Lower leg skin (tissue), 3 donors: ENCODE measurements at regions not wholly inside any gene's neighbourhood (a gene's known extent, or its start where the extent isn't known, plus 50 kb on each side); places are given as distances from the start of the nearest gene placed in this dataset.

Source experiments
- POLR2A ChIP-seq, 2 donors: fragments of 450-650 bp; IDR thresholded peaks; one replicate each; pipeline ENCODE4 v1.6.1; 2016 to 2017; ENCODE audit warnings: antibody characterized with exemption in 2 of 2, mild to moderate bottlenecking in 1 of 2, moderate library complexity in 1 of 2
- TF ChIP-seq, protein P1 (sequence below), 3 donors: fragments of 450-650 bp; IDR thresholded peaks; one replicate each; pipeline ENCODE4 v1.5.1; 2016; ENCODE audit warnings: antibody characterized with exemption in 3 of 3, mild to moderate bottlenecking in 3 of 3, moderate library complexity in 2 of 3

DNA sequence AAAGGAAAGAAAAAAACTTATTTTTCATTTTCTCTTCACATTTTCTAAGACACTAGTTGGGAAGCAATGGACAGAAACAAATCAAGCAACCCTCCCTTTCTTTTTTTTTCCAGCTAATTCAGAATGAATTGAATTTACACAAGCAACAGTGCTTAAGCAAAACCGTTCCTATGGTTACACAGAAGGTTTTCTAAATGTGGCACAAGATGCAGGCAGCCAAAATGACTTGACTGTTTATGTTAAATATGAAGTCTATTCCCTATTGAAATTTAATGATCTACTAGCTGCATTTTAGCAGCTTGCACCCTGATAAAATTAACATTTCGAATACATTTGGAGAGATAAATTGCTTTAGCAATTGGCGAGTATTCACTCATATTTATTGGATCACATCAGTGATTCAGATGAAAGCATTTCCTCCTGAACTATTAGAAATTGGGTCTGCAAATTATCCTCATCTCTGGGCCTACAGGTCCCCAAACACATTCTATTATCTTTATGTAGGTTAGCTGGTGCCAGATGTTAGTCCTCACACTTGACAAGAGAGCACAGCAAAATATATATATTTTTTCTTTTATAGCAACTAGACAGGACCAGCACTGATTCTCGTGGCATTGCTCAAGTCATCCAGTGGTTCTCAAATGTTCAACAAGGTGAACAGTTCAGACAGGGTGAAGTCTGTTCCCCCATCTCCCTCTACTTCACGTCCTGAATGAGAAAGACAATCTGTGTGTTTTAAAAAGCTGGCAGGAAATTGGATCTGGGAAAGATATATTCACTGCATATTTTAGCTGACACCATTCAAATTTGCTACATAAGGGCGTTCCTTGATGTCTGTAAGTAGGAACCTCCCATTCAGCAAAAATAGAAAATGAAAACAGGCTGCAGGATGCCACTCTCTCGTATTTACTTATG, 463.6 kb upstream of the KCNMB2 start:
- TF ChIP-seq, protein P1, sequence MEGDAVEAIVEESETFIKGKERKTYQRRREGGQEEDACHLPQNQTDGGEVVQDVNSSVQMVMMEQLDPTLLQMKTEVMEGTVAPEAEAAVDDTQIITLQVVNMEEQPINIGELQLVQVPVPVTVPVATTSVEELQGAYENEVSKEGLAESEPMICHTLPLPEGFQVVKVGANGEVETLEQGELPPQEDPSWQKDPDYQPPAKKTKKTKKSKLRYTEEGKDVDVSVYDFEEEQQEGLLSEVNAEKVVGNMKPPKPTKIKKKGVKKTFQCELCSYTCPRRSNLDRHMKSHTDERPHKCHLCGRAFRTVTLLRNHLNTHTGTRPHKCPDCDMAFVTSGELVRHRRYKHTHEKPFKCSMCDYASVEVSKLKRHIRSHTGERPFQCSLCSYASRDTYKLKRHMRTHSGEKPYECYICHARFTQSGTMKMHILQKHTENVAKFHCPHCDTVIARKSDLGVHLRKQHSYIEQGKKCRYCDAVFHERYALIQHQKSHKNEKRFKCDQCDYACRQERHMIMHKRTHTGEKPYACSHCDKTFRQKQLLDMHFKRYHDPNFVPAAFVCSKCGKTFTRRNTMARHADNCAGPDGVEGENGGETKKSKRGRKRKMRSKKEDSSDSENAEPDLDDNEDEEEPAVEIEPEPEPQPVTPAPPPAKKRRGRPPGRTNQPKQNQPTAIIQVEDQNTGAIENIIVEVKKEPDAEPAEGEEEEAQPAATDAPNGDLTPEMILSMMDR (IDR thresholded peaks at IDR 0.05) = no peak
- no peak for TF ChIP-seq POLR2A (IDR thresholded peaks at IDR 0.05)
